ENCODE measurements at regions not wholly inside any gene's neighbourhood (a gene's known extent, or its start where the extent isn't known, plus 50 kb on each side); places are given as distances from the start of the nearest gene placed in this dataset.
A peak's percentile ranks its signal among the peaks of the same experiment; 100 is the strongest.

- H3K4me3 ChIP-seq (ENCODE audit: low read depth, low read length) = no peak overlapping the region
- TF ChIP-seq, protein P1, sequence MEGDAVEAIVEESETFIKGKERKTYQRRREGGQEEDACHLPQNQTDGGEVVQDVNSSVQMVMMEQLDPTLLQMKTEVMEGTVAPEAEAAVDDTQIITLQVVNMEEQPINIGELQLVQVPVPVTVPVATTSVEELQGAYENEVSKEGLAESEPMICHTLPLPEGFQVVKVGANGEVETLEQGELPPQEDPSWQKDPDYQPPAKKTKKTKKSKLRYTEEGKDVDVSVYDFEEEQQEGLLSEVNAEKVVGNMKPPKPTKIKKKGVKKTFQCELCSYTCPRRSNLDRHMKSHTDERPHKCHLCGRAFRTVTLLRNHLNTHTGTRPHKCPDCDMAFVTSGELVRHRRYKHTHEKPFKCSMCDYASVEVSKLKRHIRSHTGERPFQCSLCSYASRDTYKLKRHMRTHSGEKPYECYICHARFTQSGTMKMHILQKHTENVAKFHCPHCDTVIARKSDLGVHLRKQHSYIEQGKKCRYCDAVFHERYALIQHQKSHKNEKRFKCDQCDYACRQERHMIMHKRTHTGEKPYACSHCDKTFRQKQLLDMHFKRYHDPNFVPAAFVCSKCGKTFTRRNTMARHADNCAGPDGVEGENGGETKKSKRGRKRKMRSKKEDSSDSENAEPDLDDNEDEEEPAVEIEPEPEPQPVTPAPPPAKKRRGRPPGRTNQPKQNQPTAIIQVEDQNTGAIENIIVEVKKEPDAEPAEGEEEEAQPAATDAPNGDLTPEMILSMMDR (IDR thresholded peaks at IDR 0.05; ENCODE audit: insufficient read depth, low read length) = no peak
- DNase-seq (ENCODE audit: low read depth) = no peak
Observed at GRCh38 chr2:216559625-216560156, 61.0 kb downstream of the RPL37A start.

- TF ChIP-seq, protein P1 (IDR thresholded peaks at IDR 0.05; ENCODE audit: insufficient read depth, low read length) = no peak
- H3K4me3 ChIP-seq (ENCODE audit: low read depth, low read length) = no peak overlapping the region
- peak; percentile 85 for DNase-seq (ENCODE audit: low read depth)
Observed at GRCh38 chr2:216560838-216561270, 62.2 kb downstream of the RPL37A start.

DNA sequence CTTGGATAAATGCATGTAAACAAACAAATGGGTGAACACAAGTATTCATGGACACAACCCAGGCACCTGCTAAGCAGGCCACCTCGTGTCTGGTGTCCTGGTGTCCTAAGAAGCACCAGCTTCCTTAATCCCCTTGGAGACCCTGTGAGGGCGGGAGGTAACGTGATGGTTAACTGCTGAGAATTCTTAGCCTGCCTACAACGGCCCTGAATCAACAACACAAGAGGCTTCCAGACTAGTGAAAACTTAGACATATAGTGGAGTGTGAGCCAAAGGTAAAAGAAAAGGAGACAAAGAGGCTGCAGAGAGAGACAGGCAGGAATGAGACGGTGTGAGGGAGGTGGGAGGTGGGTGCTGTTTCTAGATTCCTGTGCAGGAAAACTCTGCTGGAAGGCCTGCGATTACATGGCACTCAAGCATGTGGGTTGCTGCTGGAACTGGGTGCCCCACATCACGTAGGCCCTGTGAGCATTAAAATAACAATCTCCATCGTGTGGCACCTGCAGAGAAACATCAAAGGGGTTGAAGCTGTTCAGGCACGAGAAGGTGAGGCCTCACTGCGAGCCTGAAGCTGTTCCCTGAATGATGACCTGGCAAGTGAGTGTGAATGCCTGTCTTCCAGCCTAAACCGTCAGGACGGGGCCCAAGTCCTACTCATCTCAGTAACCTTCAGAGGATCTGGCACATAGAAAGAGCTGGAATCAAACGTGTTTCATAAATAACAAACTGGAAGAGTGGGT, 64.2 kb downstream of the RPL37A start:
- no peak overlapping the region for H3K4me3 ChIP-seq (ENCODE audit: low read depth, low read length)
- TF ChIP-seq, protein P1 (IDR thresholded peaks at IDR 0.05; ENCODE audit: insufficient read depth, low read length) = no peak
- no peak for DNase-seq (ENCODE audit: low read depth)

DNA sequence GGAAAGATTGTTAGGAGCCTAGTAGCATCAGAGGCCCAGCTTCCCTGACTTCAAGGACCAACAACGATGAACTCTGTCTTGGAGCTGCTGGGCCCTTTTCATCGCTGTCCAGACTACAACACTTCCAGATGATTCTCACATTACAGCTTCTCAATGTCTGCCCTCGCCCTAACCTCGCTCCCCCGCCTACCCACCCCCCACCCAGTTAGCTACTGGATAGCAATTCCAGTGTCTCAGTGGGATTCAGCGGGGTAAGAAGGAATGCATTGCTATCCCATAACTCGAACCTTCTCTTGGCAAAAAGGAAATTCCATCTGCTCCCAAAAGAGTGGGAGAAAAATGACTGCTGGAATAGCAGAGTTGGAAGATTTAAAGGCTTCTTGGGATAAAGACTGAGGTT, 65.0 kb downstream of the RPL37A start:
- no peak overlapping the region for H3K4me3 ChIP-seq (ENCODE audit: low read depth, low read length)
- no peak for DNase-seq (ENCODE audit: low read depth)
- TF ChIP-seq, protein P1 (IDR thresholded peaks at IDR 0.05; ENCODE audit: insufficient read depth, low read length) = no peak

GRCh38 chr2:216564611-216565010, 66.0 kb downstream of the RPL37A start:
- TF ChIP-seq, protein P1 (IDR thresholded peaks at IDR 0.05; ENCODE audit: insufficient read depth, low read length) = no peak
- no peak overlapping the region for H3K4me3 ChIP-seq (ENCODE audit: low read depth, low read length)
- no peak for DNase-seq (ENCODE audit: low read depth)

DNA sequence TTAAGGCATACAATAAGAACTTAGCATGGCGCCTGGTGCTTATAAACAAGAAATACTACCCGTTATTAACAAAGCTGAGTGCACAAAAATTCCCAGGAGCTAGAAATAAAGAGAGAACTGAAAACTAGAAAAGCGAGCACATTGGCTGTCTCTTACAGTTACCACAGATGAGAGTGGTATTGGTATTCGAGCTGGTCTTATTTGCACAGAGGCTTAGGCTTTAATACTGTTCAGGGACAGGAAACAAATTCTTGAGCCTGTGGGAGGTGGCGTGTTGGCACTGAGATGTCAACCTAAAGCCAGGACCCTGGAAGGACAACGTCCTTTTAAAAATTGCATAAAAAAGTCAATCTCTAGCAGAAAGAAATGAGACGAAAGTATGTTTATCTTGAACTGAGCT, 67.3 kb upstream of the IGFBP2 start:
- H3K4me3 ChIP-seq (ENCODE audit: low read depth, low read length) = no peak overlapping the region
- DNase-seq (ENCODE audit: low read depth) = no peak
- TF ChIP-seq, protein P1 (IDR thresholded peaks at IDR 0.05; ENCODE audit: insufficient read depth, low read length) = no peak
